K562 (cell line): ENCODE measurements at regions not wholly inside any gene's neighbourhood (a gene's known extent, or its start where the extent isn't known, plus 50 kb on each side); places are given as distances from the start of the nearest gene placed in this dataset.

Experiments used
- ATAC-seq: fragments of 200-7000 bp; cut with Tn5 transposase; 3 replicates; pipeline ENCODE4 v1.9.1; 2020; ENCODE audit warnings: moderate library complexity
- BruUV-seq: library from RNA; stranded (reverse); fragments of 400-500 nt; replicated peaks from 2 replicates; lab custom pipeline; 2021; lab: Mats Ljungman, UMichigan
- CTCF ChIA-PET: fragments of 300-600 bp; formaldehyde crosslinking; extraction: SDS; loops from one replicate; lab custom pipeline; 2021; ENCODE audit warnings: low intra/inter-chr PET ratio; lab: Yijun Ruan, JAX
- POLR2A ChIA-PET: fragments of 300-600, 350-650 bp; sonication (Branson Sonifier 250); formaldehyde crosslinking; extraction: SDS; loops from one replicate; lab custom pipeline; 2021; ENCODE audit warnings: antibody characterized with exemption, inconsistent platforms; lab: Yijun Ruan, JAX
- DNase-seq, 4 experiments: peaks; one replicate each; pipeline versions ENCODE4 v3.0.0 to v3.0.0-alpha.2; 2011 to 2018; ENCODE audit warnings: low spot score in 3 of 4, mixed read lengths in 3 of 4; ENCODE audit errors: extremely low read depth in 1 of 4
- FAIRE-seq: peaks from 2 replicates; lab custom pipeline; 2011; peaks lifted over from hg19 to GRCh38; lab: Jason Lieb, UNC
- H2AFZ ChIP-seq: 2 replicates; pipeline ENCODE4 v1.6.0; 2011; ENCODE audit warnings: low read depth, low read length, control low read depth, inconsistent platforms
- H3K27ac ChIP-seq: fragments of 200-600 bp; 3 replicates; pipeline ENCODE4 v1.8.0; 2011; ENCODE audit warnings: low read depth, mild to moderate bottlenecking, control low read depth, inconsistent platforms, low read length, moderate library complexity, mixed read lengths; ENCODE audit errors: extremely low read depth
- H3K27me3 ChIP-seq, 2 experiments: fragments of 300-600 bp in 1 of 2; 2 replicates in 1 of 2; 3 replicates in 1 of 2; pipeline versions ENCODE4 v1.6.0 to v1.8.0; 2011; ENCODE audit warnings: inconsistent platforms in 2 of 2, low read length in 2 of 2, mild to moderate bottlenecking in 1 of 2, mixed read lengths in 1 of 2, moderate library complexity in 1 of 2; ENCODE audit not compliant: control insufficient read depth in 2 of 2, insufficient read depth in 2 of 2
- H3K36me3 ChIP-seq: fragments of 300-600 bp; 3 replicates; pipeline ENCODE4 v1.8.0; 2011; ENCODE audit warnings: mild to moderate bottlenecking, low read length, inconsistent platforms; ENCODE audit not compliant: control insufficient read depth, insufficient read depth
- H3K4me1 ChIP-seq, 2 experiments: fragments of 200-600 bp in 1 of 2; replicated peaks in 1 of 2; 2 replicates in 1 of 2; 3 replicates in 1 of 2; pipeline versions ENCODE4 v1.5.1 to v1.8.0; 2011; ENCODE audit warnings: inconsistent platforms in 2 of 2, low read length in 2 of 2, mild to moderate bottlenecking in 1 of 2, mixed read lengths in 1 of 2, moderate library complexity in 1 of 2; ENCODE audit not compliant: control insufficient read depth in 2 of 2, insufficient read depth in 2 of 2
- H3K4me2 ChIP-seq: 2 replicates; pipeline ENCODE4 v1.6.1; 2011; ENCODE audit warnings: low read length, control low read depth, inconsistent platforms, mixed read lengths; ENCODE audit not compliant: insufficient read depth
- H3K4me3 ChIP-seq: fragments of 200-600 bp; sonication (generic), shearing (Covaris generic); 2 replicates; pipeline ENCODE4 v1.5.1; 2016; ENCODE audit warnings: control low read depth, inconsistent platforms
- H3K79me2 ChIP-seq: fragments of 200-600 bp; 3 replicates; pipeline ENCODE4 v1.8.0; 2011; ENCODE audit warnings: low read length, inconsistent platforms; ENCODE audit not compliant: control insufficient read depth, insufficient read depth
- H3K9ac ChIP-seq, 2 experiments: 2 replicates each; pipeline versions ENCODE4 v1.6.0 to v1.6.1; 2011; ENCODE audit warnings: low read depth in 2 of 2, low read length in 2 of 2, control low read depth in 1 of 2, inconsistent platforms in 1 of 2, mild to moderate bottlenecking in 1 of 2, mixed read lengths in 1 of 2; ENCODE audit not compliant: insufficient read depth in 1 of 2
- H3K9me1 ChIP-seq: one replicate; pipeline ENCODE4 v1.6.0; 2011; ENCODE audit warnings: inconsistent platforms, mild to moderate bottlenecking, low read length, moderate library complexity; ENCODE audit not compliant: control insufficient read depth, insufficient read depth
- H3K9me3 ChIP-seq: replicated peaks from 2 replicates; pipeline ENCODE4 v1.5.1; 2011; ENCODE audit warnings: low read depth, low read length, inconsistent platforms; ENCODE audit not compliant: control insufficient read depth, insufficient read depth
- H4K20me1 ChIP-seq: replicated peaks from 2 replicates; pipeline ENCODE4 v1.6.1; 2011; ENCODE audit warnings: low read length, inconsistent platforms, mixed read lengths; ENCODE audit not compliant: control insufficient read depth, insufficient read depth
- FOXA3 ChIP-seq, 2 experiments: fragments of 450-650 bp in 1 of 2; sonication (generic) in 1 of 2; formaldehyde crosslinking; IDR thresholded peaks in 1 of 2; conservative IDR thresholded peaks in 1 of 2; 2 replicates each; pipeline versions ENCODE4 v1.4.0 to v1.8.0; 2020 to 2022; ENCODE audit warnings: mild to moderate bottlenecking in 2 of 2, missing genetic modification reagents in 1 of 2
- HMG20A ChIP-seq: fragments of 450-650 bp; formaldehyde crosslinking; conservative IDR thresholded peaks from 2 replicates; pipeline ENCODE4 v1.4.0; 2020; ENCODE audit warnings: mild to moderate bottlenecking, mixed read lengths
- MTA2 ChIP-seq: fragments of 450-650 bp; IDR thresholded peaks from 2 replicates; pipeline ENCODE4 v1.6.1; 2016; ENCODE audit warnings: low read depth
- SFPQ ChIP-seq: fragments of 200-400 bp; formaldehyde crosslinking; IDR thresholded peaks from 2 replicates; pipeline ENCODE4 v1.6.1; 2017; ENCODE audit warnings: mild to moderate bottlenecking, low read depth, low read length, moderate library complexity
- SRF ChIP-seq, 2 experiments: fragments of 250-450, 450-650 bp in 1 of 2; sonication (Bioruptor Pico) in 1 of 2; sonication (generic) in 1 of 2; formaldehyde crosslinking; IDR thresholded peaks; 2 replicates each; pipeline versions ENCODE4 v1.5.0 to v1.5.1; 2020 to 2022; ENCODE audit warnings: mild to moderate bottlenecking in 1 of 2, missing genetic modification reagents in 1 of 2
- TFAM ChIP-seq: fragments of 250-450 bp; sonication (Bioruptor Pico); conservative IDR thresholded peaks from 2 replicates; pipeline ENCODE4 v1.5.0; 2021; ENCODE audit warnings: mild to moderate bottlenecking, moderate library complexity
- ZNF239 ChIP-seq: fragments of 250-450 bp; sonication (Bioruptor Pico); IDR thresholded peaks from 2 replicates; pipeline ENCODE4 v1.4.0; 2020; ENCODE audit warnings: mild to moderate bottlenecking
- ZNF589 ChIP-seq: fragments of 200-800 bp; sonication (Bioruptor generic); IDR thresholded peaks from 2 replicates; pipeline ENCODE4 v1.6.1; 2016; ENCODE audit warnings: low read depth, missing genetic modification characterization, missing compliant biosample characterization
- WGBS: fragments of 100-300 bp; shearing (Covaris generic); methylation state at CpG from one replicate; pipeline ENCODE4 v1.1.6; 2016; ENCODE audit warnings: low coverage, mixed read lengths; ENCODE audit not compliant: insufficient coverage; ENCODE audit errors: missing lambda C conversion rate; 5-methylcytosine and 5-hydroxymethylcytosine counted together
- in situ Hi-C: fragments of 300-500 bp; cut with MboI; formaldehyde crosslinking; loops from 4 replicates; pipeline ENCODE4 v1.15.0; 2018; ENCODE audit warnings: inconsistent platforms, mixed read lengths
- intact Hi-C: fragments of 100-400 bp; cut with micrococcal nuclease; formaldehyde crosslinking; loops from 2 replicates; pipeline ENCODE4 v1.14.2; 2022
- TF ChIP-seq, protein P1 (sequence below): fragments of 450-650 bp; IDR thresholded peaks from 2 replicates; pipeline ENCODE4 v1.6.1; 2016; ENCODE audit warnings: mild to moderate bottlenecking, moderate library complexity

DNA sequence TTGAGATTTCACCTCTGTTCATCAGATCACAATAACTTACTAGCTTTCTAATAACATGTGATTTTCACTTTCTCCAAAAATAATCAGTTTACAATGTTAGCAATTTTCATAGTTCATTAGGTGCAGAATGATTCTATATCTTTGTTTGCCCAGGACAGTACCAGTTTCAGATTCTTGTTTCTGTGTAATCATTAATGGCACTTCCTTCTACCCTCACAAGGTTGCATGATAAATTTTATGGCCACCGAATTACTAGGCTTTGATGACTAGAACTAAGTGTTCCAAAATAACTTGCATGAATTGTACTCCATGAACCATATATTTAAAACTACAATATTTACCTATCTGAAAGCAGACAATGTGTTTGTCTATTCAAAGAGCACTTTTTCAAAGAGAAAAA is 442.3 kb downstream of the EPHA7 start:
- Histone ChIP-seq H2AFZ (no peak overlapping the region), H3K4me3 (no peak overlapping the region), H3K9me3 (no peaks in the 10 kb centered on the region), H3K79me2 (no peaks in the 10 kb centered on the region), H3K9ac (no peak overlapping the region), H3K9me1 (no peaks in the 10 kb centered on the region), H3K27ac (no peak overlapping the region), H3K36me3 (no peaks in the 10 kb centered on the region), H3K4me1 (no peaks in the 10 kb centered on the region), H4K20me1 (no peaks in the 10 kb centered on the region), H3K4me2 (no peak overlapping the region), H3K27me3 (no peaks in the 10 kb centered on the region)
- intact Hi-C loops: no loop called here
- no TSS peak for BruUV-seq
- 0% methylated on average over 1 of the region's 1 CpG for WGBS
- in situ Hi-C loops: no loop called here
- FAIRE-seq (no peak), DNase-seq (no peak), ATAC-seq (no peak)
- CTCF ChIA-PET: no interaction called here
- POLR2A ChIA-PET: no interaction called here
- TF ChIP-seq TFAM (CRISPR knock-in tag) (no peak), ZNF239 (CRISPR knock-in tag) (no peak), ZNF589 (CRISPR knock-in tag) (no peak), FOXA3 (CRISPR knock-in tag; conservative IDR thresholded peaks at IDR 0.05 in 1 of 2, IDR thresholded peaks at IDR 0.05 in 1 of 2) (no peak), HMG20A (CRISPR knock-in tag) (no peak), MTA2 (no peak), SFPQ (no peak), SRF (CRISPR knock-in tag; IDR thresholded peaks at IDR 0.05) (no peak)
- TF ChIP-seq, protein P1, sequence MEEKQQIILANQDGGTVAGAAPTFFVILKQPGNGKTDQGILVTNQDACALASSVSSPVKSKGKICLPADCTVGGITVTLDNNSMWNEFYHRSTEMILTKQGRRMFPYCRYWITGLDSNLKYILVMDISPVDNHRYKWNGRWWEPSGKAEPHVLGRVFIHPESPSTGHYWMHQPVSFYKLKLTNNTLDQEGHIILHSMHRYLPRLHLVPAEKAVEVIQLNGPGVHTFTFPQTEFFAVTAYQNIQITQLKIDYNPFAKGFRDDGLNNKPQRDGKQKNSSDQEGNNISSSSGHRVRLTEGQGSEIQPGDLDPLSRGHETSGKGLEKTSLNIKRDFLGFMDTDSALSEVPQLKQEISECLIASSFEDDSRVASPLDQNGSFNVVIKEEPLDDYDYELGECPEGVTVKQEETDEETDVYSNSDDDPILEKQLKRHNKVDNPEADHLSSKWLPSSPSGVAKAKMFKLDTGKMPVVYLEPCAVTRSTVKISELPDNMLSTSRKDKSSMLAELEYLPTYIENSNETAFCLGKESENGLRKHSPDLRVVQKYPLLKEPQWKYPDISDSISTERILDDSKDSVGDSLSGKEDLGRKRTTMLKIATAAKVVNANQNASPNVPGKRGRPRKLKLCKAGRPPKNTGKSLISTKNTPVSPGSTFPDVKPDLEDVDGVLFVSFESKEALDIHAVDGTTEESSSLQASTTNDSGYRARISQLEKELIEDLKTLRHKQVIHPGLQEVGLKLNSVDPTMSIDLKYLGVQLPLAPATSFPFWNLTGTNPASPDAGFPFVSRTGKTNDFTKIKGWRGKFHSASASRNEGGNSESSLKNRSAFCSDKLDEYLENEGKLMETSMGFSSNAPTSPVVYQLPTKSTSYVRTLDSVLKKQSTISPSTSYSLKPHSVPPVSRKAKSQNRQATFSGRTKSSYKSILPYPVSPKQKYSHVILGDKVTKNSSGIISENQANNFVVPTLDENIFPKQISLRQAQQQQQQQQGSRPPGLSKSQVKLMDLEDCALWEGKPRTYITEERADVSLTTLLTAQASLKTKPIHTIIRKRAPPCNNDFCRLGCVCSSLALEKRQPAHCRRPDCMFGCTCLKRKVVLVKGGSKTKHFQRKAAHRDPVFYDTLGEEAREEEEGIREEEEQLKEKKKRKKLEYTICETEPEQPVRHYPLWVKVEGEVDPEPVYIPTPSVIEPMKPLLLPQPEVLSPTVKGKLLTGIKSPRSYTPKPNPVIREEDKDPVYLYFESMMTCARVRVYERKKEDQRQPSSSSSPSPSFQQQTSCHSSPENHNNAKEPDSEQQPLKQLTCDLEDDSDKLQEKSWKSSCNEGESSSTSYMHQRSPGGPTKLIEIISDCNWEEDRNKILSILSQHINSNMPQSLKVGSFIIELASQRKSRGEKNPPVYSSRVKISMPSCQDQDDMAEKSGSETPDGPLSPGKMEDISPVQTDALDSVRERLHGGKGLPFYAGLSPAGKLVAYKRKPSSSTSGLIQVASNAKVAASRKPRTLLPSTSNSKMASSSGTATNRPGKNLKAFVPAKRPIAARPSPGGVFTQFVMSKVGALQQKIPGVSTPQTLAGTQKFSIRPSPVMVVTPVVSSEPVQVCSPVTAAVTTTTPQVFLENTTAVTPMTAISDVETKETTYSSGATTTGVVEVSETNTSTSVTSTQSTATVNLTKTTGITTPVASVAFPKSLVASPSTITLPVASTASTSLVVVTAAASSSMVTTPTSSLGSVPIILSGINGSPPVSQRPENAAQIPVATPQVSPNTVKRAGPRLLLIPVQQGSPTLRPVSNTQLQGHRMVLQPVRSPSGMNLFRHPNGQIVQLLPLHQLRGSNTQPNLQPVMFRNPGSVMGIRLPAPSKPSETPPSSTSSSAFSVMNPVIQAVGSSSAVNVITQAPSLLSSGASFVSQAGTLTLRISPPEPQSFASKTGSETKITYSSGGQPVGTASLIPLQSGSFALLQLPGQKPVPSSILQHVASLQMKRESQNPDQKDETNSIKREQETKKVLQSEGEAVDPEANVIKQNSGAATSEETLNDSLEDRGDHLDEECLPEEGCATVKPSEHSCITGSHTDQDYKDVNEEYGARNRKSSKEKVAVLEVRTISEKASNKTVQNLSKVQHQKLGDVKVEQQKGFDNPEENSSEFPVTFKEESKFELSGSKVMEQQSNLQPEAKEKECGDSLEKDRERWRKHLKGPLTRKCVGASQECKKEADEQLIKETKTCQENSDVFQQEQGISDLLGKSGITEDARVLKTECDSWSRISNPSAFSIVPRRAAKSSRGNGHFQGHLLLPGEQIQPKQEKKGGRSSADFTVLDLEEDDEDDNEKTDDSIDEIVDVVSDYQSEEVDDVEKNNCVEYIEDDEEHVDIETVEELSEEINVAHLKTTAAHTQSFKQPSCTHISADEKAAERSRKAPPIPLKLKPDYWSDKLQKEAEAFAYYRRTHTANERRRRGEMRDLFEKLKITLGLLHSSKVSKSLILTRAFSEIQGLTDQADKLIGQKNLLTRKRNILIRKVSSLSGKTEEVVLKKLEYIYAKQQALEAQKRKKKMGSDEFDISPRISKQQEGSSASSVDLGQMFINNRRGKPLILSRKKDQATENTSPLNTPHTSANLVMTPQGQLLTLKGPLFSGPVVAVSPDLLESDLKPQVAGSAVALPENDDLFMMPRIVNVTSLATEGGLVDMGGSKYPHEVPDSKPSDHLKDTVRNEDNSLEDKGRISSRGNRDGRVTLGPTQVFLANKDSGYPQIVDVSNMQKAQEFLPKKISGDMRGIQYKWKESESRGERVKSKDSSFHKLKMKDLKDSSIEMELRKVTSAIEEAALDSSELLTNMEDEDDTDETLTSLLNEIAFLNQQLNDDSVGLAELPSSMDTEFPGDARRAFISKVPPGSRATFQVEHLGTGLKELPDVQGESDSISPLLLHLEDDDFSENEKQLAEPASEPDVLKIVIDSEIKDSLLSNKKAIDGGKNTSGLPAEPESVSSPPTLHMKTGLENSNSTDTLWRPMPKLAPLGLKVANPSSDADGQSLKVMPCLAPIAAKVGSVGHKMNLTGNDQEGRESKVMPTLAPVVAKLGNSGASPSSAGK: no peak
